ENCODE measurements at regions not wholly inside any gene's neighbourhood (a gene's known extent, or its start where the extent isn't known, plus 50 kb on each side); places are given as distances from the start of the nearest gene placed in this dataset.

DNA sequence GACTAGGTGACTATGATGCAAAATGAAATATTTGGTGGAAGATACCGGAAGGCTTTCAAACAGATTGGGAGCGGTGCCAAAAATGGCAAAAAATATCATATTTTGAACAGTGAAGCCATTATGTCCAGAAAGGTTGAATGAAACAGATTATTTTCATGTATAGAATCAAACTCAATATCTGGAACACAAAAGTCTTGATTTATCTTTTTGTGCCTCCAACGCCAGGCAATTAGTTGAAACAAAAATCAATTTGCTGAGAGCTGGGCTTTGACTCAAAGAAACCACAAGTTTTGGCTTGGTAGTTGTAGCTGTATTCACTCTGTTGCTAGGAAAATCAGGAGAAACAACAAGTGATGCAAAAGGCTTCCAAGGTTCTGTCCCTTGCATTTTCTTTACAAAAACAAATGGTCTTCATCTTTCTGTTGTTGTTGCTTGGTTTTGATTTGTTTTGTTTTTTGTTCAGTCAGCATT is 421.7 kb upstream of the TYRP1 start:
- no peak for TF ChIP-seq YY1 (IDR thresholded peaks at IDR 0.05; ENCODE audit: insufficient read depth, insufficient read length)
- no peak for TF ChIP-seq ZNF274 (IDR thresholded peaks at IDR 0.05; ENCODE audit: low read depth, low read length)
